GM23248 (cell line): ENCODE measurements at regions not wholly inside any gene's neighbourhood (a gene's known extent, or its start where the extent isn't known, plus 50 kb on each side); places are given as distances from the start of the nearest gene placed in this dataset.

ENCODE experiments used
- EZH2 ChIP-seq: fragments of 200-600 bp; sonication (generic); IDR thresholded peaks from 2 replicates; pipeline ENCODE4 v1.6.1; 2018; ENCODE audit warnings: antibody characterized with exemption, mild to moderate bottlenecking; ENCODE audit not compliant: insufficient read depth, poor library complexity, severe bottlenecking
- EZH2phosphoT487 ChIP-seq: fragments of 200-600 bp; sonication (generic); IDR thresholded peaks from 2 replicates; pipeline ENCODE4 v1.6.1; 2018; ENCODE audit warnings: antibody characterized with exemption, moderate library complexity, mild to moderate bottlenecking, low read depth; ENCODE audit not compliant: insufficient read depth

- TF ChIP-seq EZH2phosphoT487 (no peak), EZH2 (no peak)
These were observed 129.2 kb upstream of the TNPO1 start for GRCh38 chr5:72687288-72687687.
